MCF 10A (cell line): ENCODE measurements at regions not wholly inside any gene's neighbourhood (a gene's known extent, or its start where the extent isn't known, plus 50 kb on each side); places are given as distances from the start of the nearest gene placed in this dataset.

Source experiments
- BruUV-seq: library from RNA; stranded (reverse); fragments of 400-500 nt; replicated peaks from 2 replicates; lab custom pipeline; 2021; lab: Mats Ljungman, UMichigan
- CTCF ChIA-PET: fragments of 300-600 bp; sonication (Branson Sonifier 250); formaldehyde crosslinking; extraction: SDS; loops from one replicate; lab custom pipeline; 2021; ENCODE audit warnings: antibody characterized with exemption, inconsistent platforms; lab: Yijun Ruan, JAX
- POLR2A ChIA-PET: fragments of 300-600, 350-650 bp; sonication (Branson Sonifier 250); formaldehyde crosslinking; extraction: SDS; loops from one replicate; lab custom pipeline; 2020; ENCODE audit warnings: antibody characterized with exemption, inconsistent platforms; lab: Yijun Ruan, JAX
- DNase-seq: peaks from one replicate; pipeline ENCODE4 v3.0.0-alpha.2; 2018; ENCODE audit not compliant: unreplicated experiment
- H3K27ac Mint-ChIP-seq: one replicate; pipeline ENCODE4 v1.8.0; 2022; ENCODE audit warnings: mild to moderate bottlenecking, low read depth, mixed read lengths; ENCODE audit not compliant: unreplicated experiment
- H3K27me3 Mint-ChIP-seq: one replicate; pipeline ENCODE4 v1.8.0; 2022; ENCODE audit warnings: mixed read lengths; ENCODE audit not compliant: insufficient read depth, unreplicated experiment
- H3K36me3 Mint-ChIP-seq: one replicate; pipeline ENCODE4 v1.8.0; 2022; ENCODE audit warnings: mild to moderate bottlenecking, moderate library complexity, mixed read lengths; ENCODE audit not compliant: insufficient read depth, unreplicated experiment
- H3K4me1 Mint-ChIP-seq: one replicate; pipeline ENCODE4 v1.8.0; 2022; ENCODE audit warnings: mixed read lengths; ENCODE audit not compliant: insufficient read depth, unreplicated experiment
- H3K4me3 Mint-ChIP-seq: one replicate; pipeline ENCODE4 v1.8.0; 2022; ENCODE audit warnings: mild to moderate bottlenecking, moderate library complexity, mixed read lengths; ENCODE audit not compliant: unreplicated experiment
- H3K9me3 Mint-ChIP-seq: one replicate; pipeline ENCODE4 v1.8.0; 2022; ENCODE audit warnings: mixed read lengths; ENCODE audit not compliant: unreplicated experiment
- CTCF ChIP-seq: fragments of 200-600 bp; IDR thresholded peaks from one replicate; pipeline ENCODE4 v1.8.0; 2022; ENCODE audit warnings: antibody characterized with exemption, mild to moderate bottlenecking; ENCODE audit not compliant: unreplicated experiment
- intact Hi-C: fragments of 100-400 bp; cut with micrococcal nuclease; formaldehyde crosslinking; loops from 2 replicates; pipeline ENCODE4 v1.14.1; 2022

GRCh38 chr6:77021778-77022177 lies 441.5 kb downstream of the HTR1B start:
- H3K4me1 Mint-ChIP-seq = peaks cover 7% of the 10 kb centered on the region
- ChIA-PET CTCF (no interaction called here), POLR2A (interaction anchor here (1.0 kb wide), 1 partner anchor 324 kb away, joined by 3 read pairs; no protein-coding TSS in a partner anchor)
- TF ChIP-seq CTCF = no peak
- H3K4me3 Mint-ChIP-seq = peak overlapping the region; percentile 6
- no peaks in the 10 kb centered on the region for H3K36me3 Mint-ChIP-seq
- intact Hi-C loops = loop anchor here (1.0 kb wide), 1 partner anchor 430 kb away; no protein-coding TSS in a partner anchor
- H3K9me3 Mint-ChIP-seq = no peaks in the 10 kb centered on the region
- DNase-seq = no peak
- peak overlapping the region; percentile 85 for H3K27ac Mint-ChIP-seq
- no peaks in the 10 kb centered on the region for H3K27me3 Mint-ChIP-seq
- BruUV-seq = no TSS peak

GRCh38 chr6:77021232-77021631 lies 442.1 kb downstream of the HTR1B start:
- no peak for DNase-seq

DNA sequence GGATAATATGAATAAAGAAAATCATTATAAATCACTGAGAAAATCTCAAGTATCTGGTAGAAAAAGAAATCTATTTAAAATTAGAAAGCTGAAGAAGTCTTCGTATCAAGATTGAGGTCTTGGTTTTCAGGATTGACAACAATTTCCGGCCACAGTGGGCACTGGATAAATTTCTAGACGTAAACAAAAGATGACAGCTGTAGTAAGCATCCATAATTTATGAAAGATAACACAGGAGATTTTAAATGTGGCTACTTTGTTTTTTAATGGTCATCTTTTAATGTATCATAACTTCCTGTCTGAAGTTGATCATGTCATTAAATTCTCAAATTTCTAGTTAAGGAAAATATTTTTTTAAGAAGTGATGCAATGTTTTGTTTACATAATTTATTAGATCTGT lies 444.2 kb downstream of the HTR1B start:
- ChIA-PET CTCF (no interaction called here), POLR2A (no interaction called here)
- Mint-ChIP-seq H3K27ac (no peak overlapping the region), H3K9me3 (no peaks in the 10 kb centered on the region), H3K27me3 (no peaks in the 10 kb centered on the region), H3K4me1 (peaks cover 12% of the 10 kb centered on the region), H3K4me3 (no peak overlapping the region), H3K36me3 (no peaks in the 10 kb centered on the region)
- no peak for DNase-seq
- no peak for TF ChIP-seq CTCF
- intact Hi-C loops = no loop called here
- BruUV-seq = no TSS peak

More at GRCh38 chr6:77021232-77021631, 442.1 kb downstream of the HTR1B start:
- no peak for TF ChIP-seq CTCF
- Mint-ChIP-seq H3K4me1 (peaks cover 7% of the 10 kb centered on the region), H3K9me3 (no peaks in the 10 kb centered on the region), H3K27me3 (no peaks in the 10 kb centered on the region), H3K27ac (peak overlapping the region; percentile 85), H3K36me3 (no peaks in the 10 kb centered on the region), H3K4me3 (peak overlapping the region; percentile 6)
- intact Hi-C loops = loop anchor here (1.0 kb wide), 1 partner anchor 430 kb away; no protein-coding TSS in a partner anchor
- ChIA-PET CTCF (no interaction called here), POLR2A (interaction anchor here (1.0 kb wide), 1 partner anchor 323 kb away, joined by 3 read pairs; no protein-coding TSS in a partner anchor)
- BruUV-seq = no TSS peak

DNA sequence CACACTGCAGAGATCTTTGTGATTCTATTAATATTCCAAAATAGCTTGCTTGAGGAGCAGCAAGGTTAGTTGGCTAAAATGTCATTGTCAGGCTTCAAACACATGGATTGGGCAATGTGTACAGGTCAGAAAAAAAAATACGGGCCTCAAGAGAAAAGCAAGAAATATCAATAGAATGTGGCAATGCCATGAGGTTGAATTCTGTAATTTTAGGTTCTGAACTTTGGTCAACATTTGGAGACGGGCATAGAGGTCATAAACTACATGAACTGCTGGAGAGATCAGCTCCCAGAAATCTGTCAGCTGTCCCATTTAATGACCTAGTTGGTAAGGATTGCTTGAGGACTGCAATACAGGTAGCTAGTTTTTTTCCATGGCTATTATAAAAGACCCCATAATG lies 445.8 kb downstream of the HTR1B start:
- ChIA-PET POLR2A (interaction anchor here (0.6 kb wide), 1 partner anchor 147 kb away, joined by 3 read pairs; no protein-coding TSS in a partner anchor), CTCF (interaction anchor here (0.6 to 0.7 kb wide), 5 partner anchors 17 to 907 kb away, joined by 3 to 4 read pairs (median 3); no protein-coding TSS in a partner anchor)
- no peak for TF ChIP-seq CTCF
- BruUV-seq = no TSS peak
- Mint-ChIP-seq H3K4me1 (peaks cover 12% of the 10 kb centered on the region), H3K4me3 (no peak overlapping the region), H3K36me3 (no peaks in the 10 kb centered on the region), H3K9me3 (peaks cover 8% of the 10 kb centered on the region), H3K27me3 (no peaks in the 10 kb centered on the region), H3K27ac (no peak overlapping the region)
- intact Hi-C loops = no loop called here
- no peak for DNase-seq
